OCI-LY1 (cell line): ENCODE measurements at regions not wholly inside any gene's neighbourhood (a gene's known extent, or its start where the extent isn't known, plus 50 kb on each side); places are given as distances from the start of the nearest gene placed in this dataset.

ENCODE experiments used
- H2AFZ ChIP-seq: fragments of 200-600 bp; sonication (generic), shearing (Covaris generic); 2 replicates; pipeline ENCODE4 v1.6.0; 2014; ENCODE audit warnings: antibody characterized with exemption, mild to moderate bottlenecking, low read length
- H3F3A ChIP-seq: fragments of 200-600 bp; sonication (generic), shearing (Covaris generic); 2 replicates; pipeline ENCODE4 v1.6.0; 2014; ENCODE audit warnings: mild to moderate bottlenecking, antibody characterized with exemption, low read length, moderate library complexity; ENCODE audit not compliant: insufficient read depth
- H3K27ac ChIP-seq: fragments of 200-600 bp; sonication (generic); 2 replicates; pipeline ENCODE4 v1.5.1; 2014; ENCODE audit warnings: low read length, mixed run types, mild to moderate bottlenecking, low read depth; ENCODE audit not compliant: poor library complexity, severe bottlenecking
- H3K27me3 ChIP-seq: fragments of 200-600 bp; sonication (generic); 2 replicates; pipeline ENCODE4 v1.6.0; 2014; ENCODE audit warnings: antibody characterized with exemption, mild to moderate bottlenecking, low read length, moderate library complexity; ENCODE audit not compliant: insufficient read depth
- H3K36me3 ChIP-seq: fragments of 200-600 bp; sonication (generic); 2 replicates; pipeline ENCODE4 v1.6.1; 2014; ENCODE audit warnings: mild to moderate bottlenecking, antibody characterized with exemption, low read length, moderate library complexity, mixed read lengths; ENCODE audit not compliant: insufficient read depth
- H3K4me1 ChIP-seq: fragments of 200-600 bp; sonication (generic); 2 replicates; pipeline ENCODE4 v1.5.1; 2014; ENCODE audit warnings: mild to moderate bottlenecking, low read length, moderate library complexity; ENCODE audit not compliant: insufficient read depth, severe bottlenecking
- H3K4me2 ChIP-seq: fragments of 200-600 bp; sonication (generic), shearing (Covaris generic); 2 replicates; pipeline ENCODE4 v1.6.1; 2014; ENCODE audit warnings: low read length
- H3K4me3 ChIP-seq: fragments of 200-600 bp; sonication (generic); 2 replicates; pipeline ENCODE4 v1.5.1; 2014; ENCODE audit warnings: low read length, low read depth, mild to moderate bottlenecking, mixed read lengths; ENCODE audit not compliant: poor library complexity, severe bottlenecking
- H3K79me2 ChIP-seq: fragments of 200-600 bp; shearing (Covaris generic); 2 replicates; pipeline ENCODE4 v1.6.1; 2016; ENCODE audit warnings: mixed run types, low read length, mixed read lengths; ENCODE audit not compliant: insufficient read depth
- H3K9ac ChIP-seq: fragments of 200-600 bp; sonication (generic), shearing (Covaris generic); 2 replicates; pipeline ENCODE4 v1.6.1; 2014; ENCODE audit warnings: mild to moderate bottlenecking, low read length, mixed read lengths
- H3K9me2 ChIP-seq: fragments of 200-600 bp; sonication (generic), shearing (Covaris generic); 2 replicates; pipeline ENCODE4 v1.6.1; 2014; ENCODE audit warnings: low read depth, mild to moderate bottlenecking, low read length, mixed read lengths
- H3K9me3 ChIP-seq: fragments of 200-600 bp; shearing (Covaris generic); 2 replicates; pipeline ENCODE4 v1.6.1; 2014; ENCODE audit warnings: low read length, mixed read lengths
- H4K20me1 ChIP-seq: fragments of 200-600 bp; sonication (generic), shearing (Covaris generic); 2 replicates; pipeline ENCODE4 v1.6.0; 2016; ENCODE audit warnings: mild to moderate bottlenecking, low read length; ENCODE audit not compliant: insufficient read depth
- CTCF ChIP-seq: fragments of 200-600 bp; sonication (generic), shearing (Covaris generic); IDR thresholded peaks from 2 replicates; pipeline ENCODE4 v1.5.1; 2017; ENCODE audit warnings: mild to moderate bottlenecking, antibody characterized with exemption, low read length, moderate library complexity, mixed read lengths
- EZH2 ChIP-seq: fragments of 200-600 bp; sonication (generic), shearing (Covaris generic); IDR thresholded peaks from 2 replicates; pipeline ENCODE4 v1.8.0; 2017; ENCODE audit warnings: borderline replicate concordance, mixed run types, mild to moderate bottlenecking, antibody characterized with exemption, low read length, moderate library complexity, mixed read lengths

GRCh38 chr2:57990118-57990725 is 56.4 kb upstream of the VRK2 start:
- Histone ChIP-seq H3K4me2 (no peak overlapping the region), H3F3A (no peaks in the 10 kb centered on the region), H3K9me3 (no peaks in the 10 kb centered on the region), H3K9me2 (no peaks in the 10 kb centered on the region), H3K36me3 (no peaks in the 10 kb centered on the region), H3K27ac (no peak overlapping the region), H3K27me3 (no peaks in the 10 kb centered on the region), H4K20me1 (no peaks in the 10 kb centered on the region), H2AFZ (no peak overlapping the region), H3K9ac (no peak overlapping the region), H3K4me1 (no peaks in the 10 kb centered on the region), H3K79me2 (no peaks in the 10 kb centered on the region), H3K4me3 (no peak overlapping the region)
- TF ChIP-seq CTCF, result no peak
- no peak for TF ChIP-seq EZH2
